Kasumi-1 (cell line): ENCODE measurements at regions not wholly inside any gene's neighbourhood (a gene's known extent, or its start where the extent isn't known, plus 50 kb on each side); places are given as distances from the start of the nearest gene placed in this dataset.

Source experiments
- DNase-seq, 2 experiments: peaks; one replicate each; lab custom pipeline; 2025; lab: John Stamatoyannopoulos, UW

GRCh38 chr4:131052646-131053045 is 1956.7 kb downstream of the C4orf33 start:
- DNase-seq, result no peak

DNA sequence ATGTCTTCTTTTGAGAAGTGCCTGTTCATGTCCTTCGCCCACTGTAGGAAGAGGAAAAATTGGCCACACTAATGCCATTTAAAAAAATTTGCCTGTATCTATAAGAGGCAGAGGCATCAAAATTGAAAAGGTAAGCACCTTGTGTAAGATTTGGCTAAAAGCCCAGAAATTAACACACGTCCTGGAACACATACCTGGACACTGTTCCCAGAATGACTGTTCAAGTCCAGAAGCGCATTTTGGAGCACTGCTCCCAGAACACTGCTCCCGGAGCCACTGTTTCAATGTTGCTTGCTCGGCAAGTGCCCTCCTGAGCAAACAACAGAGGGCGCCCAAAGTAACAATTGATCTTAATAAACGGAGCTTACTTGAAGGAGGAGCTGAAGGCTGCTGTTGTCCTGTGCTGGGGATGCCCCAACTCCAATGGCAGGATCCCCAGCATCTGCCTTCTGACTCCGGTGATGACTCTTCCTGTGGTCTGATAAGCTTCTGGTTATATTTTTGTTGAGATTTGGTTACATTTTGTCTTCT is 1958.6 kb downstream of the C4orf33 start:
- DNase-seq, result no peak

- DNase-seq, result no peak
These were observed 1965.8 kb downstream of the C4orf33 start for GRCh38 chr4:131061734-131062133.

DNA sequence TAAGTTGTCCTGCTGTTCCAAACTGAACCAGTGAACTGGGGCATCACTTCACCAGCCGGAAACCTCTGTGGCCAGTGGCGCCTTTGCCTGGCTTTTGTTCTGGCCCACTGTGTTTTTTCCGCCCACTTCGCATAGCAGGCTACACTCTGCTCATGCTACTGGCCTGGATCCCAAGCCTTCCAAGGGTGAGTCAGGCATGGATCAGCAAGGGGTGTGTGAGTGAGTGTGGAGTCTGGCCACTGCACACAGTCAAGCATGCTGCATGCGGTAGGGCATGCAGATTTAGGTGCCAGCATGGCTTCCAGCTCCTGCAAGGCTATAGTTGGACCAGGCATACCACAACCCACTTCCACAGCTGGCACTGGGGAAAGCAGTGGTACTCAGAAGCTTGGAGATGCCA is 1967.9 kb downstream of the C4orf33 start:
- no peak for DNase-seq

- no peak for DNase-seq
These were observed 1985.1 kb downstream of the C4orf33 start for GRCh38 chr4:131081069-131081468.

DNA sequence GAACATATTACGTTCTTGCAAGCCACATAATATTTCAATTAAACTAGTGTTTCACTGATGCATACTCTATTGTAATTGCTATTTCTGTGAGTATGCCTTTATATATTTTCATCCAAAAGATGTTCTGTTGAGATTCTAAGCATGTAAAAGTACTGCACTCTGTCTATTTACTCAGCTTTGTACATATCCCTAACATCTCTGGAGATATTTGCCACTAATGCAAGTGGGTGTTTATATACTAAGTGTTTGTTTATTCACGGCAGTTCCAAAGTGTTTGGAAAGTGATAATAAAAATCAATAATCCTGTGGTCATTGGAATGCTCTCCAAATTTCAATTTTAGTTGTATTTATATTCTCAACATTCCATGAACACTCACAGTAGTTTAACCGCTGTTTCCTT is 1989.0 kb downstream of the C4orf33 start:
- no peak for DNase-seq

DNA sequence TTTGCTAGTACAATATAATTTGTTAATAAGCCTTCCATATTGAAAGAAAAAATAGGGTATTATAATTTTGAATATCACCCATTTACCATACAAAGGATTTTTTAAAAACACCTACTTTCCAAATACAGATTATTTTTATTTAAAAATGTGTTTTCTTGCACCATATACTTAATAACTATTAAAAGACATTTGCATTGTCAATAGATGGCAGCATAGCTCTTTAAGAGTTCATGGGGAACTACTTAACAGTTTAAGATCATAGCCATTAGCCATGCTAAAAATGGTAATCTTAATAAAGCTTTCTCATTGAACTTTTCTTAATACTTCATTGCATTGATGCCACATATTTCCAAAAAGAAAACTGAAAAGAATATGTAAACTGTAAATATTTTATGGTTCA is 1995.9 kb downstream of the C4orf33 start:
- peak; percentile 54 to 64 for DNase-seq

DNA sequence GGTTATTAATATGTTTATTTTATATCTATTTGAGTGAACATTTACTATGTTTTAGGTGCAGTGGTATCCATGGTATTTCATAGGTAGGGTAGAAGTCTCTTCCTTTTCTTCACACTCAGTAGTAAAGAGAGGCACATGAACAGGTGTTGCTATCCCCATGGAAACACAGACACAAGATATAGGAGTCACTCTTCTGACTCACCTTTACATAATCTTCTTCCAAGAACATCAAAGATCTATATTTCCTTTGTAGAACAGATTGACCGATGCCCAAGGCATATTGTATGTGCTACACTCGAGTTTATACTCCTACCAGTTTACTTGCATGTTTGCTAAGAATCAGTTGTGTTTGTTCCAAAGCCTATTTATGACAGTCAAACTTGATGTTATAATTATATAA is 1997.4 kb downstream of the C4orf33 start:
- no peak for DNase-seq

DNA sequence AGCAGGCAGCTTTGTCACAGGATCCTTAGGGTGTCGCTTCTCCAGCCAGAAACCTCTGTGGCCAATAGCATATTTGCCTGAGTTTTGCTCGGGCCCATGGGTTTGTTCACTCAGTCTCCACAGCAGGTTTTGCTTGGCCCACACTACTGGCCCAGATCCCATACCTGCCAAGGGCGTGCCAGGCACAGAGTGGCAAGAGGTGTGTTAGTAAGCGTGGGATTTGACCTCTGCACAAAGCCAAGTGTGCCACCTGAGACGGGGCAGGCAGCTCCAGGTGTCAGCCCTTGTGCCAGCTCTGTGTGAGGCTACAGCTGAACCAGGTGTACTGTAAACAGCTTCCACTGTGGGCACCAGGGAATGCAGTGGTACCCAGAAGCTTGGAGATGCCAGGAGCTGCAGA is 2003.0 kb downstream of the C4orf33 start:
- no peak for DNase-seq

DNA sequence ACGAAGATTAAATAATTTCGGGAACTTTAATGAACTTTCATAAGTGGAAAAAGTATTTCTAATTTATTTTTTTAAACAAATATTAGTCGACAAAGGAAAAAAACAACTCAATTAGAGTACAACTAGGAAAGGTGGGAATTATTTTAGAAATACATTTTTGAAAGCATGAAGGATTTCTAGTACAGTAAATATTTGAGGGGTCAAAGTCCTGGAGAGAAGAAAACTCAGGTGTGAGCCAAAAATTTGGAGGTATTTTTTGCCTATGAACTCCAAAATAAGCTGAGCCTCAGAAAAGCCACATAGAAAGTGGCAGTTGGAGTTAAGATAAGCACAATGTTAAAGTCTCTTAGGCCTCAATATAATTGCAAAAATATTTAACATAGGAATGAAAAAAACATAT is 2017.3 kb downstream of the C4orf33 start:
- no peak for DNase-seq

DNA sequence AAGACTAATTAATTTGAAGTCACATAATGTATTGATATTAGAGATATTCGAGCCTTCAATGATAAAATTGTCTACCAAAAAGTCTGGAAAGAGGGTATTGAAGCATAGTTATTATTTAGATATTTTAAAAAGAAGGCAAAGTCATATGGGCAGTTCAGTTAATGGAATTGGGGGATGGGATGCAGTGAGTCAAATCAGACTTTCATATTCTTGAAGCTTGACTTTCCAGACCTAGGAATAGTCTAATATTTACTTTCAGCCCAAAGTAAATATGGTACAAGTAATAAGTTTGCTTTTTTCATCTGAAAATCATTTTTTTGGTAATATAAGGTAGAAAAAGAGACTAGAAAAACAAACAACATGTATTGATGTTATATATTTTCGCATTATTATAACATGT is 2017.8 kb downstream of the C4orf33 start:
- DNase-seq, result no peak

GRCh38 chr4:131119661-131120060 is 2023.7 kb downstream of the C4orf33 start:
- no peak for DNase-seq

- no peak for DNase-seq
These were observed 2011.9 kb upstream of the PCDH10 start for GRCh38 chr4:131137196-131137595.

GRCh38 chr4:131159261-131159660 is 1989.8 kb upstream of the PCDH10 start:
- no peak for DNase-seq

DNA sequence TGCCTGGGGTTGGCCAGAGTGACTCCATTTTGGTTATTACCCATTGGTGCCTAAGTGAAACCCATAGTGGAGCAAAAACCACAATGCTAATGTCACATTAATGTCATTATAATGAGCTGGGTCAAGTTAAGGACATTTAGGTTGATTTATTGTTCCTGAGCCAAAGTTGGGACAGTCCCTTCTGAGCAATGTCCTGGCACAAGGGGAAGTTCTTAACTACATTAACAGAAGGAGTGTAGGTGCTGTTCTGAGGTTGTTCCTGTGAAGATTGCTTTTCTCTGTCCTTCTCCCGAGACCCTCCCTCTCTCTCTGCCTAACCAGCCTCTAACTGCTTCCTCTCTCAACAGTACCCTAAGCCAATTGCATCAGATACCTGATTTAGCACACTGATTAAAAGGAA is 1956.8 kb upstream of the PCDH10 start:
- DNase-seq, result no peak

DNA sequence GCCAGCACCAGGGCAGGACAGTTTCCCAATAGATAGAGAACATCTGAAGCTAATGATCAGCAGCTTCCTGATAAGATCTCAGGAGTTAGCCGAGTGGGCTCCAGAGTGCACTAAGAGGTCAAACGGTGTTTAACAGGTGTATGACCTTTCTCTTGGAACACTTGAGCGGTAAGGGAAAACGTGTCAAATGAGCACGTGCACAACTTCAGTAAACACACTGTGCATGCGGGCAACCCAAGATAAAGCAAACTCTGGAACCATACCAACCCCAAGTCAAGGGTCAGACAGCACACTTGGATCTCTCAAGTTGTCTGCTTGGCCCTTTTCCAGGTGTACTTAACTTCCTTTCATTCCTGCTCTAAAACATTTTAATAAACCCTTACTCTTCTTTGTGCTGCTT is 1941.5 kb upstream of the PCDH10 start:
- DNase-seq, result no peak

- peak; percentile 14 to 40 for DNase-seq
These were observed 1900.8 kb upstream of the PCDH10 start for GRCh38 chr4:131248314-131248713.

GRCh38 chr4:131251321-131251720 is 1897.8 kb upstream of the PCDH10 start:
- DNase-seq, result no peak

- DNase-seq, result no peak
These were observed 1891.9 kb upstream of the PCDH10 start for GRCh38 chr4:131257241-131257640.

DNA sequence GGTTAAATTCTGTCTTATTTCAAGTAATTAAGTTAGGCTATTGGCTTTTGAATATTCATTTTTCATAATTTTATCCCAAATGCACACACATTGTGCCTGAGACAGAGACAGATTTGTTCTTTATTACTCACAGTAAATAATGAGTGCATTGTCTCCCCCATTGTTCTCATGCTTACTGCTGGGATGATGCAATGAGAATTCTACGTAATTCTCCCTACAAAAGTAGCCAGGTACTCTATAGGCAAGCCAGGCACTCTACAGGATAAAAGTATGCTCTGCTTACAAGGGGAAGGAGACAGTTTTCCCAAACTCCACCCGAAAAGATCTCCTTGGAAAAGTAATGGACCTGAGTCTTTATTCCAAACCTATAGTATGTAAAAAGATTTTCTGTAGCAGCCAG is 1890.7 kb upstream of the PCDH10 start:
- no peak for DNase-seq

DNA sequence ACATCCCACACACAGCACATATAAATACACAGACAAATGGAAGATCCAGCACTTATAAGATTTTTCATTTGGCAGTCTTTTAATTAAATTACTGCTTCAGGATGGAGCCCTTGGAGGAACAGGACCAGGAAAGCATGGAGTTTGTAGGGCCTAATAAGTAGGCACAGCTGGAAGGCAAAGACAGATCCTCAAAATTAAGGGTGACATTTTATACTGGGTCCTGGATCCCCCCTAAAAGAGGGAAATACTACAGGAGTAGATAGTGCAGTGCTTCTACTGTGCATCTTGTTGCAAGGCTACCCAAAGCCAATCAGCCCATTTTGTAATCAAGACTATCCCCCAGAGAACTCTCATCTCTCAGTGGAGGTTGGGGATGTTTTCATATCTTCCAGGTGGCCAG is 1860.7 kb upstream of the PCDH10 start:
- DNase-seq, result no peak

DNA sequence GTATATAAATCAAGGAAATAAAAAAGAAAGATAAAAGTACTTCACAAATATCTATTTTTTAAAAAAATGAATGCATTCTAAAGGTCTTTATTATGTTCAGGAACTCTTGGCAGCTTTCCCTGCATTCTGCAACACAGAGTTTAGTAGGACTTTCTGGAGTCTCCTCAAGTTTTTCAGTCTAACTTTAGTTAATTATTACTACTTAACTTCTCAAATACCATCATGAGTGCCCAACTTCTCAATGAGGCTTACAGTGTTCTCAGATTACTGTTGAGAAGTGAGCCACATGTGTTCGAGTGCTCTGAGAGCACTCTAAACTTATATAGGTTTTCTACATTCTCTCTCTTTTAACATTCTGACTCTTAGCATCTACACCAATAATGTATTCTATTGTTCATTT is 1852.9 kb upstream of the PCDH10 start:
- DNase-seq, result no peak

- no peak for DNase-seq
These were observed 1847.0 kb upstream of the PCDH10 start for GRCh38 chr4:131302108-131302507.

DNA sequence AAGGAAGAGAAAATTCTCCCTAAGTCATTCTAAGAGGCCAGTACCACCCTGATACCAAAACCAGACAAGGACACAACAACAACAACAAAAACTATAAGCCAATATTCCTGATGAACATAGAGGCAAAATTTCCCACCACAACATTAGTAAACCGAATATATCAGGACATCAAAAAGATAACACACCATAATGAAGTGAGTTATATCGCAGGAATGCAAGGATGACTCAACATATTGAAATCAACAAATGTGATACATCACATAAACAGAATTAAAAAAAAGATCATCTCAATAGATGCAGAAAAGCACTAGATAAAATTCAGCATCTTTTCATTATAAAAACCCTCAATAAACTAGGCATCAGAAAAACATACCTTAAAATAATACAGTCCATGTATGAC is 1844.4 kb upstream of the PCDH10 start:
- no peak for DNase-seq

GRCh38 chr4:131309628-131310027 is 1839.5 kb upstream of the PCDH10 start:
- DNase-seq, result no peak
